HG02840 (cell line): ENCODE measurements at regions not wholly inside any gene's neighbourhood (a gene's known extent, or its start where the extent isn't known, plus 50 kb on each side); places are given as distances from the start of the nearest gene placed in this dataset.

ENCODE experiments used
- ATAC-seq: cut with Tn5 transposase; IDR thresholded peaks from one replicate; pipeline ENCODE4 v1.9.1; 2021; ENCODE audit warnings: mild to moderate bottlenecking, moderate library complexity, moderate number of reproducible peaks; ENCODE audit not compliant: unreplicated experiment, low FRiP score

- ATAC-seq, result no peak
Observed at GRCh38 chr6:169891846-169892245, 140.4 kb downstream of the ERMARD start.

- no peak for ATAC-seq
Observed at GRCh38 chr6:169891421-169891820, 140.0 kb downstream of the ERMARD start.

GRCh38 chr6:169890901-169891300 lies 139.5 kb downstream of the ERMARD start:
- no peak for ATAC-seq

GRCh38 chr6:169890049-169890448 lies 138.6 kb downstream of the ERMARD start:
- ATAC-seq, result no peak

- ATAC-seq, result no peak
Observed at GRCh38 chr6:169887529-169888140, 136.2 kb downstream of the ERMARD start.

- ATAC-seq, result no peak
Observed at GRCh38 chr6:169886631-169887227, 135.3 kb downstream of the ERMARD start.

- no peak for ATAC-seq
Observed at GRCh38 chr6:169885831-169886230, 134.4 kb downstream of the ERMARD start.

GRCh38 chr6:169885131-169885530 lies 133.7 kb downstream of the ERMARD start:
- no peak for ATAC-seq

- no peak for ATAC-seq
Observed at GRCh38 chr6:169884158-169884557, 132.7 kb downstream of the ERMARD start.

GRCh38 chr6:169883316-169883715 lies 131.9 kb downstream of the ERMARD start:
- ATAC-seq, result no peak

GRCh38 chr6:169881976-169882375 lies 130.6 kb downstream of the ERMARD start:
- no peak for ATAC-seq

GRCh38 chr6:169881398-169881797 lies 130.0 kb downstream of the ERMARD start:
- no peak for ATAC-seq

- ATAC-seq, result no peak
Observed at GRCh38 chr6:169880516-169880915, 129.1 kb downstream of the ERMARD start.

GRCh38 chr6:169869301-169869700 lies 117.9 kb downstream of the ERMARD start:
- ATAC-seq, result no peak

- ATAC-seq, result peak; percentile 58
Observed at GRCh38 chr6:169868458-169868857, 117.0 kb downstream of the ERMARD start.

- ATAC-seq, result no peak
Observed at GRCh38 chr6:169867751-169868191, 116.3 kb downstream of the ERMARD start.

- ATAC-seq, result no peak
Observed at GRCh38 chr6:169866668-169867521, 115.5 kb downstream of the ERMARD start.

GRCh38 chr6:169866140-169866534 lies 114.7 kb downstream of the ERMARD start:
- no peak for ATAC-seq

GRCh38 chr6:169865346-169866139 lies 114.1 kb downstream of the ERMARD start:
- ATAC-seq, result no peak

- no peak for ATAC-seq
Observed at GRCh38 chr6:169864148-169865020, 113.0 kb downstream of the ERMARD start.
